Left lung (tissue), 4 donors: ENCODE measurements at regions not wholly inside any gene's neighbourhood (a gene's known extent, or its start where the extent isn't known, plus 50 kb on each side); places are given as distances from the start of the nearest gene placed in this dataset.

Source experiments
- ATAC-seq: fragments of 200-7000 bp; cut with Tn5 transposase; one replicate; pipeline ENCODE4 v1.9.1; 2020; ENCODE audit warnings: moderate library complexity
- DNase-seq, 4 donors: peaks; one replicate each; pipeline ENCODE4 v3.0.0-alpha.2; 2013 to 2020
- H3K27ac ChIP-seq, 2 donors: fragments of 200-600 bp; sonication (generic) in 1 of 2; one replicate each; pipeline versions ENCODE4 v1.5.0 to v1.8.0; 2020 to 2021
- H3K27me3 ChIP-seq, 2 donors: fragments of 200-600 bp; sonication (generic) in 1 of 2; one replicate each; pipeline versions ENCODE4 v1.5.0 to v1.8.0; 2020 to 2021
- H3K36me3 ChIP-seq, 2 donors: fragments of 200-600 bp; sonication (generic) in 1 of 2; one replicate each; pipeline versions ENCODE4 v1.5.0 to v1.8.0; 2020 to 2021
- H3K4me1 ChIP-seq, 2 donors: fragments of 200-600 bp; one replicate each; pipeline ENCODE4 v1.8.0; 2021
- H3K4me3 ChIP-seq, 2 donors: fragments of 200-600 bp; sonication (generic) in 1 of 2; one replicate each; pipeline versions ENCODE4 v1.5.0 to v1.8.0; 2020 to 2021; ENCODE audit warnings: mild to moderate bottlenecking in 1 of 2
- H3K9me3 ChIP-seq, 2 donors: fragments of 200-600 bp; sonication (generic) in 1 of 2; one replicate each; pipeline versions ENCODE4 v1.5.0 to v1.8.0; 2020 to 2021
- intact Hi-C, 2 donors: fragments of 100-400 bp; cut with DNase I; formaldehyde crosslinking; loops; one replicate each; pipeline versions ENCODE4 v1.11.2 to v1.14.2; 2022
- TF ChIP-seq, protein P1 (sequence below), 2 donors: fragments of 200-600 bp; sonication (generic) in 1 of 2; IDR thresholded peaks; one replicate each; pipeline versions ENCODE4 v1.5.0 to v1.8.0; 2021; ENCODE audit warnings: antibody characterized with exemption in 2 of 2
- donor health status: DM: no; HTN: yes; CAD: no.
- donor health status: DM: no; HTN: no; CAD: no.

DNA sequence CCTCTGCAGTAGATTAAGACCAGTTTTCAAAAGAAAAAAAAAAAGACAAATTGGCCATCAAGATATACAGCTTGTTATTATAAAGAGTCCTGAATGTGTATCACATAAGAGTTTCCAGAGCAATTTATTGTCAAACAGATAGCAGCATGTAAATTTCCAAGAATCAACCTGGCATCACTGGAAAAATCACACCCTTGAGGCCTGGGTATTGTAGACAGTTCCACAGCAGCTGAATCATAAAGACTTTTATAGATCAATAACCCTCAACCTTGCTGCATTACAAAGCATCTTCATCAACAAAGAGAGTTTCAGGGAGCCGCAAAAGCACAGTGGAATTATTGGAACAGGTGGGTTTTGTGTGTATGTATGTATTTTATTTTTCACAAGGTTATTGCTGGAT lies 94.6 kb upstream of the LRIG3 start:
- H3K4me1 ChIP-seq: no peaks in the 10 kb centered on the region
- DNase-seq (no peak), ATAC-seq (no peak)
- intact Hi-C loops: no loop called here
- H3K36me3 ChIP-seq: no peaks in the 10 kb centered on the region
- TF ChIP-seq, protein P1, sequence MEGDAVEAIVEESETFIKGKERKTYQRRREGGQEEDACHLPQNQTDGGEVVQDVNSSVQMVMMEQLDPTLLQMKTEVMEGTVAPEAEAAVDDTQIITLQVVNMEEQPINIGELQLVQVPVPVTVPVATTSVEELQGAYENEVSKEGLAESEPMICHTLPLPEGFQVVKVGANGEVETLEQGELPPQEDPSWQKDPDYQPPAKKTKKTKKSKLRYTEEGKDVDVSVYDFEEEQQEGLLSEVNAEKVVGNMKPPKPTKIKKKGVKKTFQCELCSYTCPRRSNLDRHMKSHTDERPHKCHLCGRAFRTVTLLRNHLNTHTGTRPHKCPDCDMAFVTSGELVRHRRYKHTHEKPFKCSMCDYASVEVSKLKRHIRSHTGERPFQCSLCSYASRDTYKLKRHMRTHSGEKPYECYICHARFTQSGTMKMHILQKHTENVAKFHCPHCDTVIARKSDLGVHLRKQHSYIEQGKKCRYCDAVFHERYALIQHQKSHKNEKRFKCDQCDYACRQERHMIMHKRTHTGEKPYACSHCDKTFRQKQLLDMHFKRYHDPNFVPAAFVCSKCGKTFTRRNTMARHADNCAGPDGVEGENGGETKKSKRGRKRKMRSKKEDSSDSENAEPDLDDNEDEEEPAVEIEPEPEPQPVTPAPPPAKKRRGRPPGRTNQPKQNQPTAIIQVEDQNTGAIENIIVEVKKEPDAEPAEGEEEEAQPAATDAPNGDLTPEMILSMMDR (IDR thresholded peaks at IDR 0.05): no peak
- no peaks in the 10 kb centered on the region for H3K9me3 ChIP-seq
- no peaks in the 10 kb centered on the region for H3K27me3 ChIP-seq
- H3K4me3 ChIP-seq: no peak overlapping the region
- no peak overlapping the region for H3K27ac ChIP-seq

DNA sequence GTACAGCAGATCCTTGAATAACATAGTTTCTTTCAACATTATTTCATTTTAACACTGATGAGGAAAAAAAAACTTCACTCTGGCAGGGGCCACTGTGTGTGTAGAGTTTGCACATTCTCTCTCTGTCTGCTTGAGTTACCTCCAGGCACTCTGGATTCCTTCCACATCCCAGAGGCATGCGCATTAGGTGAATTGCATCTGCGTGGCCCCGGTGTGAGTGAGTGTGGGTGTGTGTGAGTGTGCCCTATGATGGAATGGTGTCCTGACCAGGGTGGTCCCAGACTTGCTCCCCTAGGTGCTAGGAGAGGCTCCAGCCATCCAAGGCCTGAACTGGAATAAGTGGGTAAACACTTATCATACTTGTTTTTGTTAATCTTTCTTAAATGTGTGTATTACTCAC lies 90.6 kb upstream of the LRIG3 start:
- Histone ChIP-seq H3K4me1 (no peaks in the 10 kb centered on the region), H3K27ac (no peak overlapping the region), H3K27me3 (no peaks in the 10 kb centered on the region), H3K9me3 (no peaks in the 10 kb centered on the region), H3K36me3 (no peaks in the 10 kb centered on the region), H3K4me3 (no peak overlapping the region)
- peak in 1 of 4 donors; percentile 31 for DNase-seq
- peak; percentile 21 for ATAC-seq
- TF ChIP-seq, protein P1 (IDR thresholded peaks at IDR 0.05): no peak
- intact Hi-C loops: no loop called here

DNA sequence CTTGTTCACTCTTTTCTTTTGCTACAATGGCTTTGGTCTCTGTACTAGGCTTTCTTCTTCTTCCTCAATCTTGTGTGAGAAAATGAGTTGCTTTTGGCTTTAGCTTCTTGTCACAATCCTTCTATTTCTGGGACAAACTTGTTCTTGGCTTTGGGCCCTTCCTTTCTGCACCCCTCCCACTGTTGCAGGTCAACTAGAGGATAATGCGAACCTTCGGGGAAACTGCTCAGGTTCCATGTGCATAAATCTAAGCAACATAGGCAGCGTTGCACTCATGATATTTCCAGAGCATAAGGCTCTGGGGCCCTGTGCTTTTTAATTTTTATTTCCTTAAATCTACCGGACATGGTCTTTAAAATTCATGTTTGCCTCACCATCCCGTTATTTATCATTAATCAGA lies 89.8 kb upstream of the LRIG3 start:
- ATAC-seq: no peak
- Histone ChIP-seq H3K4me1 (no peaks in the 10 kb centered on the region), H3K27me3 (no peaks in the 10 kb centered on the region), H3K27ac (no peak overlapping the region), H3K4me3 (no peak overlapping the region), H3K9me3 (no peaks in the 10 kb centered on the region), H3K36me3 (no peaks in the 10 kb centered on the region)
- intact Hi-C loops: no loop called here
- TF ChIP-seq, protein P1 (IDR thresholded peaks at IDR 0.05): no peak
- no peak for DNase-seq

DNA sequence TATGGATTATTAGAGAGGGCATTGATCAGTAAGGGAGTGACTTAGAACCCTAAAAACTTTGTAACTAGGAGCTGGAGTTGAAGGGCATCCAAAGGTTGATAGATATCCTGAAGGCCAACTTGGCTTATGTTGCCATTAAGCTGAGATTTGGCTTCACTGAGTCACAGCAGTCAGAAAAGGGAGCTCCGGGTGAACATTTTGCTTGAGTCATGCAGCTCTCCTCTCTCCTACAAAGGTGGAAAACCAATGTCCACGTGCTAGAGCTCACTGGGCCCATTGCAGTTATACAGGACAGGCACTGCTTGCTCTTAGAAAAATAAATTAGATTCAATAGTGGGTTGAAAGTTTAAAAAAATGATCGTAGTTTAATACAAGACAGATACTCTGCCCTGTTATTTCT lies 87.3 kb upstream of the LRIG3 start:
- TF ChIP-seq, protein P1 (IDR thresholded peaks at IDR 0.05): no peak

GRCh38 chr12:59005193-59005955 lies 85.1 kb upstream of the LRIG3 start:
- Histone ChIP-seq H3K27ac (no peak overlapping the region), H3K9me3 (no peaks in the 10 kb centered on the region), H3K4me3 (no peak overlapping the region), H3K4me1 (no peaks in the 10 kb centered on the region), H3K27me3 (no peaks in the 10 kb centered on the region), H3K36me3 (no peaks in the 10 kb centered on the region)
- intact Hi-C loops: no loop called here
- DNase-seq (no peak), ATAC-seq (no peak)
- TF ChIP-seq, protein P1 (IDR thresholded peaks at IDR 0.05): no peak

More for the DNA sequence above, 87.3 kb upstream of the LRIG3 start:
- Histone ChIP-seq H3K4me1 (no peaks in the 10 kb centered on the region), H3K4me3 (no peak overlapping the region), H3K27ac (no peak overlapping the region), H3K27me3 (no peaks in the 10 kb centered on the region), H3K9me3 (no peaks in the 10 kb centered on the region), H3K36me3 (no peaks in the 10 kb centered on the region)
- intact Hi-C loops: no loop called here
- ATAC-seq: no peak
- no peak for DNase-seq
